HCT116 (cell line): ENCODE measurements at regions not wholly inside any gene's neighbourhood (a gene's known extent, or its start where the extent isn't known, plus 50 kb on each side); places are given as distances from the start of the nearest gene placed in this dataset.

ENCODE experiments used
- CEBPB ChIP-seq: IDR thresholded peaks from 2 replicates; pipeline ENCODE4 v1.6.1; 2012; ENCODE audit warnings: low read depth
- EZH2 ChIP-seq: fragments of 200-600 bp; sonication (generic); IDR thresholded peaks from 2 replicates; pipeline ENCODE4 v1.6.1; 2017; ENCODE audit warnings: antibody characterized with exemption, mixed run types
- EZH2phosphoT487 ChIP-seq: fragments of 200-600 bp; IDR thresholded peaks from 2 replicates; pipeline ENCODE4 v1.6.1; 2018; ENCODE audit warnings: antibody characterized with exemption, borderline replicate concordance
- FOSL1 ChIP-seq: IDR thresholded peaks from 2 replicates; pipeline ENCODE4 v1.6.1; 2012; ENCODE audit warnings: low read depth
- POLR2A ChIP-seq: IDR thresholded peaks from 2 replicates; pipeline ENCODE4 v1.7.0; 2011; ENCODE audit warnings: borderline replicate concordance; ENCODE audit not compliant: insufficient read depth, insufficient read length; ENCODE audit errors: extremely low read depth
- POLR2AphosphoS5 ChIP-seq: IDR thresholded peaks from 2 replicates; pipeline ENCODE4 v1.6.1; 2011; ENCODE audit warnings: mild to moderate bottlenecking, low read depth, low read length, moderate library complexity
- RAD21 ChIP-seq: IDR thresholded peaks from 2 replicates; pipeline ENCODE4 v1.6.1; 2012; ENCODE audit warnings: low read depth, mild to moderate bottlenecking
- SRF ChIP-seq: IDR thresholded peaks from 2 replicates; pipeline ENCODE4 v1.6.1; 2012; ENCODE audit warnings: low read depth
- ZFX ChIP-seq: fragments of 450-650 bp; IDR thresholded peaks from 2 replicates; pipeline ENCODE4 v1.6.1; 2017
- TF ChIP-seq, protein P1 (sequence below), 3 experiments: fragments of 200-600 bp in 1 of 3; sonication (generic) in 1 of 3; IDR thresholded peaks in 2 of 3; conservative IDR thresholded peaks in 1 of 3; 2 replicates each; pipeline ENCODE4 v1.5.1; 2012 to 2017; ENCODE audit warnings: low read depth in 2 of 3, low read length in 2 of 3, antibody characterized with exemption in 1 of 3, borderline replicate concordance in 1 of 3, control low read depth in 1 of 3, mild to moderate bottlenecking in 1 of 3, mixed read lengths in 1 of 3, mixed run types in 1 of 3, moderate library complexity in 1 of 3; ENCODE audit not compliant: insufficient read depth in 1 of 3
- TF ChIP-seq, protein P2 (sequence below): IDR thresholded peaks from 2 replicates; pipeline ENCODE4 v1.6.1; 2012
- TF ChIP-seq, protein P3 (sequence below): IDR thresholded peaks from 2 replicates; pipeline ENCODE4 v1.6.1; 2012; ENCODE audit warnings: low read depth
- TF ChIP-seq, protein P4 (sequence below): IDR thresholded peaks from 2 replicates; pipeline ENCODE4 v1.6.1; 2011; ENCODE audit warnings: mild to moderate bottlenecking, low read length, moderate library complexity; ENCODE audit not compliant: insufficient replicate concordance; ENCODE audit errors: extremely low read depth

GRCh38 chr6:109251839-109252238 lies 130.4 kb downstream of the CD164 start:
- TF ChIP-seq, protein P1, sequence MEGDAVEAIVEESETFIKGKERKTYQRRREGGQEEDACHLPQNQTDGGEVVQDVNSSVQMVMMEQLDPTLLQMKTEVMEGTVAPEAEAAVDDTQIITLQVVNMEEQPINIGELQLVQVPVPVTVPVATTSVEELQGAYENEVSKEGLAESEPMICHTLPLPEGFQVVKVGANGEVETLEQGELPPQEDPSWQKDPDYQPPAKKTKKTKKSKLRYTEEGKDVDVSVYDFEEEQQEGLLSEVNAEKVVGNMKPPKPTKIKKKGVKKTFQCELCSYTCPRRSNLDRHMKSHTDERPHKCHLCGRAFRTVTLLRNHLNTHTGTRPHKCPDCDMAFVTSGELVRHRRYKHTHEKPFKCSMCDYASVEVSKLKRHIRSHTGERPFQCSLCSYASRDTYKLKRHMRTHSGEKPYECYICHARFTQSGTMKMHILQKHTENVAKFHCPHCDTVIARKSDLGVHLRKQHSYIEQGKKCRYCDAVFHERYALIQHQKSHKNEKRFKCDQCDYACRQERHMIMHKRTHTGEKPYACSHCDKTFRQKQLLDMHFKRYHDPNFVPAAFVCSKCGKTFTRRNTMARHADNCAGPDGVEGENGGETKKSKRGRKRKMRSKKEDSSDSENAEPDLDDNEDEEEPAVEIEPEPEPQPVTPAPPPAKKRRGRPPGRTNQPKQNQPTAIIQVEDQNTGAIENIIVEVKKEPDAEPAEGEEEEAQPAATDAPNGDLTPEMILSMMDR (IDR thresholded peaks at IDR 0.05 in 2 of 3, conservative IDR thresholded peaks at IDR 0.05 in 1 of 3; ENCODE audit: borderline replicate concordance in 1 of 3, insufficient read depth in 1 of 3, low read depth in 2 of 3, low read length in 2 of 3): no peak
- TF ChIP-seq POLR2A (no peak), ZFX (no peak), CEBPB (no peak), EZH2phosphoT487 (no peak), POLR2AphosphoS5 (no peak), EZH2 (no peak), RAD21 (no peak), SRF (no peak), FOSL1 (no peak)
- TF ChIP-seq, protein P2, sequence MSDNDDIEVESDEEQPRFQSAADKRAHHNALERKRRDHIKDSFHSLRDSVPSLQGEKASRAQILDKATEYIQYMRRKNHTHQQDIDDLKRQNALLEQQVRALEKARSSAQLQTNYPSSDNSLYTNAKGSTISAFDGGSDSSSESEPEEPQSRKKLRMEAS: no peak
- TF ChIP-seq, protein P3, sequence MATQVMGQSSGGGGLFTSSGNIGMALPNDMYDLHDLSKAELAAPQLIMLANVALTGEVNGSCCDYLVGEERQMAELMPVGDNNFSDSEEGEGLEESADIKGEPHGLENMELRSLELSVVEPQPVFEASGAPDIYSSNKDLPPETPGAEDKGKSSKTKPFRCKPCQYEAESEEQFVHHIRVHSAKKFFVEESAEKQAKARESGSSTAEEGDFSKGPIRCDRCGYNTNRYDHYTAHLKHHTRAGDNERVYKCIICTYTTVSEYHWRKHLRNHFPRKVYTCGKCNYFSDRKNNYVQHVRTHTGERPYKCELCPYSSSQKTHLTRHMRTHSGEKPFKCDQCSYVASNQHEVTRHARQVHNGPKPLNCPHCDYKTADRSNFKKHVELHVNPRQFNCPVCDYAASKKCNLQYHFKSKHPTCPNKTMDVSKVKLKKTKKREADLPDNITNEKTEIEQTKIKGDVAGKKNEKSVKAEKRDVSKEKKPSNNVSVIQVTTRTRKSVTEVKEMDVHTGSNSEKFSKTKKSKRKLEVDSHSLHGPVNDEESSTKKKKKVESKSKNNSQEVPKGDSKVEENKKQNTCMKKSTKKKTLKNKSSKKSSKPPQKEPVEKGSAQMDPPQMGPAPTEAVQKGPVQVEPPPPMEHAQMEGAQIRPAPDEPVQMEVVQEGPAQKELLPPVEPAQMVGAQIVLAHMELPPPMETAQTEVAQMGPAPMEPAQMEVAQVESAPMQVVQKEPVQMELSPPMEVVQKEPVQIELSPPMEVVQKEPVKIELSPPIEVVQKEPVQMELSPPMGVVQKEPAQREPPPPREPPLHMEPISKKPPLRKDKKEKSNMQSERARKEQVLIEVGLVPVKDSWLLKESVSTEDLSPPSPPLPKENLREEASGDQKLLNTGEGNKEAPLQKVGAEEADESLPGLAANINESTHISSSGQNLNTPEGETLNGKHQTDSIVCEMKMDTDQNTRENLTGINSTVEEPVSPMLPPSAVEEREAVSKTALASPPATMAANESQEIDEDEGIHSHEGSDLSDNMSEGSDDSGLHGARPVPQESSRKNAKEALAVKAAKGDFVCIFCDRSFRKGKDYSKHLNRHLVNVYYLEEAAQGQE: no peak
- TF ChIP-seq, protein P4, sequence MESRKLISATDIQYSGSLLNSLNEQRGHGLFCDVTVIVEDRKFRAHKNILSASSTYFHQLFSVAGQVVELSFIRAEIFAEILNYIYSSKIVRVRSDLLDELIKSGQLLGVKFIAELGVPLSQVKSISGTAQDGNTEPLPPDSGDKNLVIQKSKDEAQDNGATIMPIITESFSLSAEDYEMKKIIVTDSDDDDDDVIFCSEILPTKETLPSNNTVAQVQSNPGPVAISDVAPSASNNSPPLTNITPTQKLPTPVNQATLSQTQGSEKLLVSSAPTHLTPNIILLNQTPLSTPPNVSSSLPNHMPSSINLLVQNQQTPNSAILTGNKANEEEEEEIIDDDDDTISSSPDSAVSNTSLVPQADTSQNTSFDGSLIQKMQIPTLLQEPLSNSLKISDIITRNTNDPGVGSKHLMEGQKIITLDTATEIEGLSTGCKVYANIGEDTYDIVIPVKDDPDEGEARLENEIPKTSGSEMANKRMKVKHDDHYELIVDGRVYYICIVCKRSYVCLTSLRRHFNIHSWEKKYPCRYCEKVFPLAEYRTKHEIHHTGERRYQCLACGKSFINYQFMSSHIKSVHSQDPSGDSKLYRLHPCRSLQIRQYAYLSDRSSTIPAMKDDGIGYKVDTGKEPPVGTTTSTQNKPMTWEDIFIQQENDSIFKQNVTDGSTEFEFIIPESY: no peak
